H1 (cell line): ENCODE measurements at regions not wholly inside any gene's neighbourhood (a gene's known extent, or its start where the extent isn't known, plus 50 kb on each side); places are given as distances from the start of the nearest gene placed in this dataset.
"Not testable (repeated sequence)": the region's sequence is repeated elsewhere in the genome, so short reads cannot be mapped to it uniquely, and the experiment has no call there.

ENCODE experiments used
- CTCF ChIA-PET: fragments of 300-600 bp; sonication (Branson Sonifier 250); formaldehyde crosslinking; loops from one replicate; lab custom pipeline; 2021; ENCODE audit not compliant: partially characterized antibody; lab: Charles Lee
- POLR2A ChIA-PET: fragments of 300-600 bp; sonication (Branson Sonifier 250); formaldehyde crosslinking; loops from one replicate; lab custom pipeline; 2021; ENCODE audit warnings: inconsistent platforms; ENCODE audit not compliant: partially characterized antibody; lab: Charles Lee
- DNase-seq, 2 experiments: peaks; one replicate each; pipeline versions ENCODE4 v3.0.0 to v3.0.0-alpha.2; 2010 to 2022; ENCODE audit warnings: low spot score in 2 of 2, low read depth in 1 of 2, mixed read lengths in 1 of 2
- FAIRE-seq: peaks from 2 replicates; lab custom pipeline; 2011; peaks lifted over from hg19 to GRCh38; lab: Jason Lieb, UNC
- H2AFZ ChIP-seq: 2 replicates; pipeline ENCODE4 v1.8.1; 2012; ENCODE audit warnings: low read length, inconsistent platforms
- H2AK5ac ChIP-seq: 2 replicates; pipeline ENCODE4 v1.6.1; 2013; ENCODE audit warnings: low read depth, low read length
- H2BK120ac ChIP-seq: replicated peaks from 2 replicates; pipeline ENCODE3; 2013; ENCODE audit warnings: low read depth, low read length, inconsistent platforms
- H2BK12ac ChIP-seq: 2 replicates; pipeline ENCODE4 v1.6.1; 2013; ENCODE audit warnings: low read depth, low read length
- H2BK15ac ChIP-seq: 2 replicates; pipeline ENCODE4 v1.6.1; 2013; ENCODE audit warnings: low read length
- H2BK20ac ChIP-seq: 2 replicates; pipeline ENCODE4 v1.6.1; 2013; ENCODE audit warnings: low read length
- H2BK5ac ChIP-seq: 2 replicates; pipeline ENCODE4 v1.6.1; 2013; ENCODE audit warnings: low read depth, low read length
- H3K14ac ChIP-seq: 2 replicates; pipeline ENCODE4 v1.6.1; 2013; ENCODE audit warnings: inconsistent platforms; ENCODE audit not compliant: insufficient read length
- H3K18ac ChIP-seq: 2 replicates; pipeline ENCODE4 v1.6.1; 2013; ENCODE audit warnings: low read length; ENCODE audit errors: extremely low read depth
- H3K23ac ChIP-seq: 2 replicates; pipeline ENCODE4 v1.6.1; 2013; ENCODE audit warnings: inconsistent platforms; ENCODE audit not compliant: insufficient read length
- H3K23me2 ChIP-seq: 2 replicates; pipeline ENCODE4 v1.6.1; 2013; ENCODE audit warnings: low read depth, low read length
- H3K27ac ChIP-seq: 2 replicates; pipeline ENCODE4 v1.6.1; 2011; ENCODE audit warnings: low read depth, low read length, inconsistent platforms
- H3K27me3 ChIP-seq, 4 experiments: replicated peaks in 1 of 4; 1 replicate in 1 of 4; 2 replicates in 3 of 4; pipeline versions ENCODE4 v1.6.1 to v1.8.1; 2011 to 2013; ENCODE audit warnings: low read length in 3 of 4, mild to moderate bottlenecking in 3 of 4, inconsistent platforms in 2 of 4, mixed read lengths in 2 of 4, moderate library complexity in 1 of 4; ENCODE audit not compliant: control insufficient read depth in 3 of 4, insufficient read depth in 3 of 4; ENCODE audit errors: extremely low read depth in 1 of 4
- H3K36me3 ChIP-seq, 4 experiments: 2 replicates each; pipeline versions ENCODE4 v1.6.1 to v1.8.1; 2011 to 2013; ENCODE audit warnings: mild to moderate bottlenecking in 4 of 4, low read length in 3 of 4, moderate library complexity in 2 of 4, control low read depth in 1 of 4, inconsistent platforms in 1 of 4; ENCODE audit not compliant: insufficient read depth in 4 of 4, control insufficient read depth in 2 of 4
- H3K4ac ChIP-seq: replicated peaks from 2 replicates; pipeline ENCODE3; 2013; ENCODE audit warnings: low read length, low read depth, mixed read lengths, inconsistent platforms; ENCODE audit not compliant: insufficient read length
- H3K4me1 ChIP-seq, 4 experiments: replicated peaks in 1 of 4; 1 replicate in 1 of 4; 2 replicates in 3 of 4; pipeline versions ENCODE4 v1.6.1 to v1.8.1; 2011 to 2013; ENCODE audit warnings: low read length in 3 of 4, inconsistent platforms in 2 of 4, mixed read lengths in 1 of 4; ENCODE audit not compliant: insufficient read depth in 4 of 4, control insufficient read depth in 3 of 4
- H3K4me2 ChIP-seq, 2 experiments: 2 replicates each; pipeline versions ENCODE4 v1.6.1 to v1.8.1; 2011 to 2013; ENCODE audit warnings: low read depth in 2 of 2, low read length in 2 of 2, control low read depth in 1 of 2, inconsistent platforms in 1 of 2, mild to moderate bottlenecking in 1 of 2; ENCODE audit not compliant: insufficient read depth in 1 of 2
- H3K4me3 ChIP-seq, 4 experiments: fragments of 200-600, 300-600 bp in 1 of 4; sonication (generic), shearing (Covaris generic), sonication (Bioruptor Twin) in 1 of 4; 2 replicates each; pipeline versions ENCODE4 v1.5.1 to v1.8.1; 2011 to 2016; ENCODE audit warnings: low read length in 4 of 4, low read depth in 3 of 4, control low read depth in 2 of 4, inconsistent platforms in 2 of 4, mild to moderate bottlenecking in 2 of 4, mixed read lengths in 1 of 4, moderate library complexity in 1 of 4; ENCODE audit not compliant: insufficient read depth in 2 of 4; ENCODE audit errors: extremely low read depth in 1 of 4
- H3K56ac ChIP-seq: replicated peaks from 2 replicates; pipeline ENCODE3; 2013; ENCODE audit warnings: low read depth, mild to moderate bottlenecking, mixed read lengths, low read length, inconsistent platforms; ENCODE audit not compliant: insufficient read length
- H3K79me1 ChIP-seq: 2 replicates; pipeline ENCODE4 v1.6.1; 2013; ENCODE audit warnings: low read depth, low read length, control low read depth
- H3K79me2 ChIP-seq, 2 experiments: 2 replicates each; pipeline versions ENCODE4 v1.6.1 to v1.8.1; 2012 to 2013; ENCODE audit warnings: low read length in 2 of 2, mild to moderate bottlenecking in 2 of 2, inconsistent platforms in 1 of 2; ENCODE audit not compliant: insufficient read depth in 2 of 2, control insufficient read depth in 1 of 2
- H3K9ac ChIP-seq, 4 experiments: replicated peaks in 1 of 4; 1 replicate in 1 of 4; 2 replicates in 3 of 4; pipeline versions ENCODE4 v1.6.1 to v1.8.1; 2011 to 2013; ENCODE audit warnings: low read depth in 3 of 4, low read length in 3 of 4, control low read depth in 2 of 4, mild to moderate bottlenecking in 2 of 4, moderate library complexity in 2 of 4, inconsistent platforms in 1 of 4; ENCODE audit errors: extremely low read depth in 1 of 4
- H3K9me3 ChIP-seq, 2 experiments: 2 replicates each; pipeline versions ENCODE4 v1.6.1 to v1.8.1; 2012 to 2013; ENCODE audit warnings: mild to moderate bottlenecking in 2 of 2, moderate library complexity in 2 of 2, control low read depth in 1 of 2, inconsistent platforms in 1 of 2, low read depth in 1 of 2, low read length in 1 of 2, mixed read lengths in 1 of 2; ENCODE audit not compliant: insufficient read depth in 2 of 2
- H4K20me1 ChIP-seq, 2 experiments: replicated peaks in 1 of 2; 2 replicates each; pipeline versions ENCODE3 to v1.8.1; 2011 to 2013; ENCODE audit warnings: inconsistent platforms in 2 of 2, low read length in 2 of 2, mild to moderate bottlenecking in 1 of 2; ENCODE audit not compliant: insufficient read depth in 2 of 2, control insufficient read depth in 1 of 2
- H4K5ac ChIP-seq: 2 replicates; pipeline ENCODE4 v1.6.1; 2013; ENCODE audit warnings: low read length, low read depth, mixed read lengths, inconsistent platforms; ENCODE audit not compliant: insufficient read length
- H4K8ac ChIP-seq: 2 replicates; pipeline ENCODE4 v1.8.0; 2013; ENCODE audit warnings: mild to moderate bottlenecking, moderate library complexity, low read length, inconsistent platforms; ENCODE audit not compliant: insufficient read depth; ENCODE audit errors: extremely low read depth
- H4K91ac ChIP-seq: replicated peaks from 2 replicates; pipeline ENCODE3; 2013; ENCODE audit warnings: low read length, mixed read lengths, inconsistent platforms; ENCODE audit not compliant: insufficient read length
- WGBS, 2 experiments: shearing (Covaris generic) in 1 of 2; methylation state at CpG; one replicate each; pipeline versions ENCODE4 v1.1.6 to v1.1.7; 2013 to 2015; ENCODE audit warnings: low lambda C conversion rate in 2 of 2, mixed read lengths in 2 of 2, inconsistent platforms in 1 of 2, low coverage in 1 of 2, missing lambda C conversion rate in 1 of 2; ENCODE audit not compliant: insufficient replicate concordance in 2 of 2, insufficient coverage in 1 of 2, insufficient read length in 1 of 2; ENCODE audit errors: extremely low coverage in 1 of 2, missing lambda C conversion rate in 1 of 2; 5-methylcytosine and 5-hydroxymethylcytosine counted together

DNA sequence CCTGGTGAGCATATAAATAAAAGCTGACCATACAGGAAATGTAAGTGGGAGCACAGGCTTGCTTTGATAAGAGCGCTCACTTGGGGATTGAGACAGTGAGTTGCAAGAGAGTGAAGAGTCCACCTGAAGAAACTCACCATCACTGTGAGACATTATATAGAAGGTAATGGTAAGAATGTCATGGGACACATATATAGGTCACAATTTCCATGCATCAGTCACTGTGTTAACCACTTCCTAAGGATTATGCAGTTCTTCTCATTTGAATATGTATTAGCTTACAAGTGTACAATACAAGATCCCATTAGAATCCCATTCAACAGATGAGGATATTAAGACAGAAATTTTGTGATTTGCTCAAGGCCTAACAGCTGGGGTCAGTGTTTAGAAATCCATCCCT is 352.4 kb upstream of the NOTCH2NLA start:
- H4K8ac ChIP-seq, H3K79me2 ChIP-seq, H3K9ac ChIP-seq, H4K91ac ChIP-seq, DNase-seq, H3K23ac ChIP-seq, FAIRE-seq, H3K27me3 ChIP-seq, H2BK5ac ChIP-seq, POLR2A ChIA-PET, H3K9me3 ChIP-seq, H2BK20ac ChIP-seq, H4K5ac ChIP-seq, H4K20me1 ChIP-seq, H3K27ac ChIP-seq, H3K4me1 ChIP-seq, H2BK120ac ChIP-seq, H3K4me3 ChIP-seq, H3K14ac ChIP-seq, H3K36me3 ChIP-seq, H2AFZ ChIP-seq, H3K23me2 ChIP-seq, H3K4me2 ChIP-seq, H3K56ac ChIP-seq, H2BK12ac ChIP-seq, H2BK15ac ChIP-seq, CTCF ChIA-PET, H2AK5ac ChIP-seq, H3K79me1 ChIP-seq, H3K18ac ChIP-seq, H3K4ac ChIP-seq: not testable (repeated sequence)
- WGBS, 2 experiments, result 80% methylated on average over 1 of the region's 1 CpG; no CpG with 5 or more reads in 1 of the 2 experiments

DNA sequence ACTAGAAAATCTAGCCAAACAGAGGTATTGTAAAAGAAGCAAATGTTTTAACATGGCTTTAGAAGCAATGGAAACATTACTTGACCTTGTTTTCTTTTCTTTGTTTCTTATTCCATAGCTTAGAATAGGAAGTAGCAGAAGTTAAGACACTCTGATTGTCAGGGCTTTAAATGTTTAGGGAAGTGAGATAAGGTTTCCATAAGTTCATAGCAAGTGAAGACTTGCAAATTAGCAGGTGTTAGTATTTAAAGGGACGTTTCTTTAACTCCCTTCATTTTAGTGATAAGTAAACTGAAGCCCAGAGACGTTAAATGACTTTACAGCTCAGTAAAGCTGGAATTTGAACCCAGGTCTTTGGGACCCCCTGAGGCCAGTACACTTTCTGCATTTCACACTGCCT is 338.7 kb upstream of the NOTCH2NLA start:
- H2BK20ac ChIP-seq, H3K4me1 ChIP-seq, H3K4ac ChIP-seq, H3K4me2 ChIP-seq, H3K79me2 ChIP-seq, H2BK120ac ChIP-seq, H2BK12ac ChIP-seq, H3K36me3 ChIP-seq, H4K8ac ChIP-seq, H2AK5ac ChIP-seq, H4K5ac ChIP-seq, H2BK5ac ChIP-seq, H3K9me3 ChIP-seq, H3K23ac ChIP-seq, H3K23me2 ChIP-seq, H2AFZ ChIP-seq, POLR2A ChIA-PET, H3K27ac ChIP-seq, H3K18ac ChIP-seq, H2BK15ac ChIP-seq, H3K27me3 ChIP-seq, H3K56ac ChIP-seq, FAIRE-seq, H3K79me1 ChIP-seq, H4K20me1 ChIP-seq, DNase-seq, H3K14ac ChIP-seq, H3K4me3 ChIP-seq, H4K91ac ChIP-seq, CTCF ChIA-PET, H3K9ac ChIP-seq: not testable (repeated sequence)
- no CpG with 5 or more reads among the region's 2 CpGs for WGBS, 2 experiments
